ENCODE measurements at regions not wholly inside any gene's neighbourhood (a gene's known extent, or its start where the extent isn't known, plus 50 kb on each side); places are given as distances from the start of the nearest gene placed in this dataset.

GRCh38 chr13:62085337-62086229, 669.9 kb upstream of the PCDH20 start:
- H3K27ac ChIP-seq, result no peak overlapping the region

GRCh38 chr13:62084728-62085127, 669.1 kb upstream of the PCDH20 start:
- TF ChIP-seq ZFX (IDR thresholded peaks at IDR 0.05), result no peak
- TF ChIP-seq CTCF (conservative IDR thresholded peaks at IDR 0.05), result no peak
- H3K27ac ChIP-seq, result no peak overlapping the region

More at GRCh38 chr13:62085337-62086229, 669.9 kb upstream of the PCDH20 start:
- TF ChIP-seq CTCF (conservative IDR thresholded peaks at IDR 0.05) (no peak), ZFX (IDR thresholded peaks at IDR 0.05) (no peak)

GRCh38 chr13:62067821-62068220, 652.2 kb upstream of the PCDH20 start:
- H3K27ac ChIP-seq, result no peak overlapping the region
- TF ChIP-seq CTCF (conservative IDR thresholded peaks at IDR 0.05) (no peak), ZFX (IDR thresholded peaks at IDR 0.05) (no peak)

GRCh38 chr13:62065016-62065415, 649.4 kb upstream of the PCDH20 start:
- H3K27ac ChIP-seq, result no peak overlapping the region

GRCh38 chr13:62061751-62062150, 646.1 kb upstream of the PCDH20 start:
- no peak overlapping the region for H3K27ac ChIP-seq
- TF ChIP-seq CTCF (conservative IDR thresholded peaks at IDR 0.05) (no peak), ZFX (IDR thresholded peaks at IDR 0.05) (no peak)

More at GRCh38 chr13:62065016-62065415, 649.4 kb upstream of the PCDH20 start:
- no peak for TF ChIP-seq ZFX (IDR thresholded peaks at IDR 0.05)
- no peak for TF ChIP-seq CTCF (conservative IDR thresholded peaks at IDR 0.05)

- no peak overlapping the region for H3K27ac ChIP-seq
- TF ChIP-seq ZFX (IDR thresholded peaks at IDR 0.05) (no peak), CTCF (conservative IDR thresholded peaks at IDR 0.05) (no peak)
Observed at GRCh38 chr13:62060570-62060969, 644.9 kb upstream of the PCDH20 start.

- TF ChIP-seq ZFX (IDR thresholded peaks at IDR 0.05) (no peak), CTCF (conservative IDR thresholded peaks at IDR 0.05) (no peak)
Observed at GRCh38 chr13:62057286-62057685, 641.6 kb upstream of the PCDH20 start.

More at GRCh38 chr13:62057286-62057685, 641.6 kb upstream of the PCDH20 start:
- no peak overlapping the region for H3K27ac ChIP-seq

Data from C4-2B (cell line).